Mammary epithelial cell (primary cell): ENCODE measurements at regions not wholly inside any gene's neighbourhood (a gene's known extent, or its start where the extent isn't known, plus 50 kb on each side); places are given as distances from the start of the nearest gene placed in this dataset.
"Not testable (repeated sequence)": the region's sequence is repeated elsewhere in the genome, so short reads cannot be mapped to it uniquely, and the experiment has no call there.

Experiments
- CTCF ChIP-seq, 2 donors: IDR thresholded peaks in 1 of 2; conservative IDR thresholded peaks in 1 of 2; 2 replicates each; pipeline ENCODE4 v1.5.1; 2011 to 2012; ENCODE audit warnings: inconsistent platforms in 2 of 2, low read length in 2 of 2, mild to moderate bottlenecking in 2 of 2, control low read depth in 1 of 2, low read depth in 1 of 2; ENCODE audit not compliant: insufficient read depth in 1 of 2; ENCODE audit errors: extremely low read depth in 1 of 2
- EZH2 ChIP-seq: IDR thresholded peaks from 2 replicates; pipeline ENCODE4 v1.6.1; 2012; ENCODE audit warnings: low read length, inconsistent platforms, borderline replicate concordance

- TF ChIP-seq CTCF (conservative IDR thresholded peaks at IDR 0.05 in 1 of 2, IDR thresholded peaks at IDR 0.05 in 1 of 2; ENCODE audit: extremely low read depth in 1 of 2, insufficient read depth in 1 of 2, low read depth in 1 of 2, low read length in 2 of 2); EZH2: not testable (repeated sequence)
Measured at GRCh38 chr17:15877882-15878500, 66.9 kb upstream of the ADORA2B start.
